Right lobe of liver (tissue), 4 donors: ENCODE measurements at regions not wholly inside any gene's neighbourhood (a gene's known extent, or its start where the extent isn't known, plus 50 kb on each side); places are given as distances from the start of the nearest gene placed in this dataset.

ENCODE experiments used
- POLR2A ChIP-seq: fragments of 450-650 bp; IDR thresholded peaks from one replicate; pipeline ENCODE4 v1.6.1; 2017; ENCODE audit warnings: antibody characterized with exemption, mild to moderate bottlenecking
- TF ChIP-seq, protein P1 (sequence below), 4 donors: fragments of 200-600 bp in 3 of 4; fragments of 450-650 bp in 1 of 4; IDR thresholded peaks; one replicate each; pipeline versions ENCODE4 v1.5.1 to v1.8.0; 2016 to 2022; ENCODE audit warnings: antibody characterized with exemption in 4 of 4, mild to moderate bottlenecking in 2 of 4
- donor health status: DM: no; HTN: no; CAD: no.
- donor health status: DM: no; HTN: no; CAD: no.
- donor health status: DM: no; HTN: yes; CAD: no.

DNA sequence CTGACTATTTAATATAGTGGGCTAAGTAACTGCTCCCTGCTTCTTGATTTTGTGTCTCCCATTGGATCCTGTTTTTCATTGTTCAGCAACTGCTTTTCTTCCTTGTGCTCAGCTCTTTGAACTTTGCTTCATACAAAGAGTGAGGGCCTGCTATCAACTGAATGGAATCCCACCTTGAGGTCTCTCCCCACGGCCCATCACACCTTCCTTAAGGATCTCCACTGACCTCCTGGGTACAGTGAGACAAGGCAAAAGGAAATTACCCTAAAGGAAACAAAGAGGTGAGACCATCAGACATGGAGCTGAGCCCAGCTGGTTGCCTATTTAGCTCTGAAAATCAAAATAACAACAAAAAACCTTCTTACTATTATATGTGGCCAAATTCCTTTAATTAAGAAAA is 91.3 kb upstream of the RPL34 start:
- TF ChIP-seq, protein P1, sequence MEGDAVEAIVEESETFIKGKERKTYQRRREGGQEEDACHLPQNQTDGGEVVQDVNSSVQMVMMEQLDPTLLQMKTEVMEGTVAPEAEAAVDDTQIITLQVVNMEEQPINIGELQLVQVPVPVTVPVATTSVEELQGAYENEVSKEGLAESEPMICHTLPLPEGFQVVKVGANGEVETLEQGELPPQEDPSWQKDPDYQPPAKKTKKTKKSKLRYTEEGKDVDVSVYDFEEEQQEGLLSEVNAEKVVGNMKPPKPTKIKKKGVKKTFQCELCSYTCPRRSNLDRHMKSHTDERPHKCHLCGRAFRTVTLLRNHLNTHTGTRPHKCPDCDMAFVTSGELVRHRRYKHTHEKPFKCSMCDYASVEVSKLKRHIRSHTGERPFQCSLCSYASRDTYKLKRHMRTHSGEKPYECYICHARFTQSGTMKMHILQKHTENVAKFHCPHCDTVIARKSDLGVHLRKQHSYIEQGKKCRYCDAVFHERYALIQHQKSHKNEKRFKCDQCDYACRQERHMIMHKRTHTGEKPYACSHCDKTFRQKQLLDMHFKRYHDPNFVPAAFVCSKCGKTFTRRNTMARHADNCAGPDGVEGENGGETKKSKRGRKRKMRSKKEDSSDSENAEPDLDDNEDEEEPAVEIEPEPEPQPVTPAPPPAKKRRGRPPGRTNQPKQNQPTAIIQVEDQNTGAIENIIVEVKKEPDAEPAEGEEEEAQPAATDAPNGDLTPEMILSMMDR (IDR thresholded peaks at IDR 0.05): no peak
- no peak for TF ChIP-seq POLR2A
